ENCODE measurements at regions not wholly inside any gene's neighbourhood (a gene's known extent, or its start where the extent isn't known, plus 50 kb on each side); places are given as distances from the start of the nearest gene placed in this dataset.

- Histone ChIP-seq H3K27me3 (ENCODE audit: control insufficient read depth, insufficient read depth, low read length) (no peaks in the 10 kb centered on the region), H3K9ac (ENCODE audit: low read length) (no peak overlapping the region), H3K4me1 (ENCODE audit: control insufficient read depth, low read depth, low read length) (no peaks in the 10 kb centered on the region), H3K36me3 (ENCODE audit: control insufficient read depth, low read depth, low read length) (no peaks in the 10 kb centered on the region), H3K9me3 (ENCODE audit: control insufficient read depth, low read depth, low read length) (no peaks in the 10 kb centered on the region), H3K4me3 (ENCODE audit: low read length) (no peak overlapping the region), H3K27ac (ENCODE audit: low read length) (no peak overlapping the region)
Measured at GRCh38 chr1:209218113-209218512, 365.4 kb upstream of the CAMK1G start.

- no peak overlapping the region for H3K27ac ChIP-seq (ENCODE audit: low read length)
- no peaks in the 10 kb centered on the region for H3K36me3 ChIP-seq (ENCODE audit: control insufficient read depth, low read depth, low read length)
- no peak overlapping the region for H3K4me3 ChIP-seq (ENCODE audit: low read length)
- H3K9ac ChIP-seq (ENCODE audit: low read length) = no peak overlapping the region
- H3K27me3 ChIP-seq (ENCODE audit: control insufficient read depth, insufficient read depth, low read length) = no peaks in the 10 kb centered on the region
- H3K4me1 ChIP-seq (ENCODE audit: control insufficient read depth, low read depth, low read length) = no peaks in the 10 kb centered on the region
- H3K9me3 ChIP-seq (ENCODE audit: control insufficient read depth, low read depth, low read length) = no peaks in the 10 kb centered on the region
Measured at GRCh38 chr1:209218981-209219380, 364.5 kb upstream of the CAMK1G start.

GRCh38 chr1:209219791-209220524 lies 363.6 kb upstream of the CAMK1G start:
- H3K4me3 ChIP-seq (ENCODE audit: low read length) = no peak overlapping the region
- no peak overlapping the region for H3K27ac ChIP-seq (ENCODE audit: low read length)
- H3K4me1 ChIP-seq (ENCODE audit: control insufficient read depth, low read depth, low read length) = no peaks in the 10 kb centered on the region
- no peaks in the 10 kb centered on the region for H3K9me3 ChIP-seq (ENCODE audit: control insufficient read depth, low read depth, low read length)
- H3K27me3 ChIP-seq (ENCODE audit: control insufficient read depth, insufficient read depth, low read length) = no peaks in the 10 kb centered on the region
- H3K36me3 ChIP-seq (ENCODE audit: control insufficient read depth, low read depth, low read length) = no peaks in the 10 kb centered on the region
- H3K9ac ChIP-seq (ENCODE audit: low read length) = no peak overlapping the region

- Histone ChIP-seq H3K36me3 (ENCODE audit: control insufficient read depth, low read depth, low read length) (no peaks in the 10 kb centered on the region), H3K4me3 (ENCODE audit: low read length) (no peak overlapping the region), H3K27me3 (ENCODE audit: control insufficient read depth, insufficient read depth, low read length) (no peaks in the 10 kb centered on the region), H3K27ac (ENCODE audit: low read length) (no peak overlapping the region), H3K9me3 (ENCODE audit: control insufficient read depth, low read depth, low read length) (no peaks in the 10 kb centered on the region), H3K4me1 (ENCODE audit: control insufficient read depth, low read depth, low read length) (peaks cover 7% of the 10 kb centered on the region), H3K9ac (ENCODE audit: low read length) (no peak overlapping the region)
Measured at GRCh38 chr1:209222826-209223225, 360.7 kb upstream of the CAMK1G start.

GRCh38 chr1:209223791-209224190 lies 359.7 kb upstream of the CAMK1G start:
- H3K4me3 ChIP-seq (ENCODE audit: low read length) = no peak overlapping the region
- no peaks in the 10 kb centered on the region for H3K9me3 ChIP-seq (ENCODE audit: control insufficient read depth, low read depth, low read length)
- no peaks in the 10 kb centered on the region for H3K36me3 ChIP-seq (ENCODE audit: control insufficient read depth, low read depth, low read length)
- H3K9ac ChIP-seq (ENCODE audit: low read length) = no peak overlapping the region
- H3K27me3 ChIP-seq (ENCODE audit: control insufficient read depth, insufficient read depth, low read length) = no peaks in the 10 kb centered on the region
- peaks cover 11% of the 10 kb centered on the region for H3K4me1 ChIP-seq (ENCODE audit: control insufficient read depth, low read depth, low read length)
- H3K27ac ChIP-seq (ENCODE audit: low read length) = no peak overlapping the region

- no peak overlapping the region for H3K4me3 ChIP-seq (ENCODE audit: low read length)
- H3K4me1 ChIP-seq (ENCODE audit: control insufficient read depth, low read depth, low read length) = peaks cover 11% of the 10 kb centered on the region
- H3K9me3 ChIP-seq (ENCODE audit: control insufficient read depth, low read depth, low read length) = no peaks in the 10 kb centered on the region
- H3K27me3 ChIP-seq (ENCODE audit: control insufficient read depth, insufficient read depth, low read length) = no peaks in the 10 kb centered on the region
- H3K36me3 ChIP-seq (ENCODE audit: control insufficient read depth, low read depth, low read length) = no peaks in the 10 kb centered on the region
- no peak overlapping the region for H3K27ac ChIP-seq (ENCODE audit: low read length)
- H3K9ac ChIP-seq (ENCODE audit: low read length) = no peak overlapping the region
Measured at GRCh38 chr1:209224886-209225285, 358.6 kb upstream of the CAMK1G start.

- no peak overlapping the region for H3K27ac ChIP-seq (ENCODE audit: low read length)
- peaks cover 11% of the 10 kb centered on the region for H3K4me1 ChIP-seq (ENCODE audit: control insufficient read depth, low read depth, low read length)
- no peak overlapping the region for H3K4me3 ChIP-seq (ENCODE audit: low read length)
- H3K9ac ChIP-seq (ENCODE audit: low read length) = no peak overlapping the region
- H3K27me3 ChIP-seq (ENCODE audit: control insufficient read depth, insufficient read depth, low read length) = no peaks in the 10 kb centered on the region
- H3K9me3 ChIP-seq (ENCODE audit: control insufficient read depth, low read depth, low read length) = no peaks in the 10 kb centered on the region
- no peaks in the 10 kb centered on the region for H3K36me3 ChIP-seq (ENCODE audit: control insufficient read depth, low read depth, low read length)
Measured at GRCh38 chr1:209227171-209227570, 356.3 kb upstream of the CAMK1G start.

- Histone ChIP-seq H3K9ac (ENCODE audit: low read length) (no peak overlapping the region), H3K27me3 (ENCODE audit: control insufficient read depth, insufficient read depth, low read length) (no peaks in the 10 kb centered on the region), H3K4me3 (ENCODE audit: low read length) (no peak overlapping the region), H3K9me3 (ENCODE audit: control insufficient read depth, low read depth, low read length) (no peaks in the 10 kb centered on the region), H3K36me3 (ENCODE audit: control insufficient read depth, low read depth, low read length) (no peaks in the 10 kb centered on the region), H3K27ac (ENCODE audit: low read length) (no peak overlapping the region), H3K4me1 (ENCODE audit: control insufficient read depth, low read depth, low read length) (peaks cover 11% of the 10 kb centered on the region)
Measured at GRCh38 chr1:209227941-209228340, 355.6 kb upstream of the CAMK1G start.

GRCh38 chr1:209229494-209230061 lies 353.9 kb upstream of the CAMK1G start:
- Histone ChIP-seq H3K27ac (ENCODE audit: low read length) (no peak overlapping the region), H3K4me3 (ENCODE audit: low read length) (no peak overlapping the region), H3K36me3 (ENCODE audit: control insufficient read depth, low read depth, low read length) (no peaks in the 10 kb centered on the region), H3K27me3 (ENCODE audit: control insufficient read depth, insufficient read depth, low read length) (no peaks in the 10 kb centered on the region), H3K9me3 (ENCODE audit: control insufficient read depth, low read depth, low read length) (no peaks in the 10 kb centered on the region), H3K9ac (ENCODE audit: low read length) (no peak overlapping the region), H3K4me1 (ENCODE audit: control insufficient read depth, low read depth, low read length) (peaks cover 11% of the 10 kb centered on the region)

GRCh38 chr1:209230314-209230713 lies 353.2 kb upstream of the CAMK1G start:
- Histone ChIP-seq H3K27ac (ENCODE audit: low read length) (no peak overlapping the region), H3K27me3 (ENCODE audit: control insufficient read depth, insufficient read depth, low read length) (no peaks in the 10 kb centered on the region), H3K4me1 (ENCODE audit: control insufficient read depth, low read depth, low read length) (peaks cover 11% of the 10 kb centered on the region), H3K4me3 (ENCODE audit: low read length) (no peak overlapping the region), H3K9me3 (ENCODE audit: control insufficient read depth, low read depth, low read length) (no peaks in the 10 kb centered on the region), H3K9ac (ENCODE audit: low read length) (no peak overlapping the region), H3K36me3 (ENCODE audit: control insufficient read depth, low read depth, low read length) (no peaks in the 10 kb centered on the region)

GRCh38 chr1:209231476-209232156 lies 351.9 kb upstream of the CAMK1G start:
- H3K27me3 ChIP-seq (ENCODE audit: control insufficient read depth, insufficient read depth, low read length) = no peaks in the 10 kb centered on the region
- H3K9me3 ChIP-seq (ENCODE audit: control insufficient read depth, low read depth, low read length) = no peaks in the 10 kb centered on the region
- no peak overlapping the region for H3K4me3 ChIP-seq (ENCODE audit: low read length)
- no peak overlapping the region for H3K27ac ChIP-seq (ENCODE audit: low read length)
- no peak overlapping the region for H3K9ac ChIP-seq (ENCODE audit: low read length)
- peaks cover 11% of the 10 kb centered on the region for H3K4me1 ChIP-seq (ENCODE audit: control insufficient read depth, low read depth, low read length)
- no peaks in the 10 kb centered on the region for H3K36me3 ChIP-seq (ENCODE audit: control insufficient read depth, low read depth, low read length)

GRCh38 chr1:209232197-209232596 lies 351.3 kb upstream of the CAMK1G start:
- Histone ChIP-seq H3K27ac (ENCODE audit: low read length) (no peak overlapping the region), H3K4me3 (ENCODE audit: low read length) (no peak overlapping the region), H3K9ac (ENCODE audit: low read length) (no peak overlapping the region), H3K27me3 (ENCODE audit: control insufficient read depth, insufficient read depth, low read length) (no peaks in the 10 kb centered on the region), H3K9me3 (ENCODE audit: control insufficient read depth, low read depth, low read length) (no peaks in the 10 kb centered on the region), H3K4me1 (ENCODE audit: control insufficient read depth, low read depth, low read length) (peaks cover 10% of the 10 kb centered on the region), H3K36me3 (ENCODE audit: control insufficient read depth, low read depth, low read length) (no peaks in the 10 kb centered on the region)

All from iPS-18a (cell line).